CD14-positive monocyte (primary cell): ENCODE measurements at regions not wholly inside any gene's neighbourhood (a gene's known extent, or its start where the extent isn't known, plus 50 kb on each side); places are given as distances from the start of the nearest gene placed in this dataset.

Experiments
- DNase-seq, 3 donors: peaks; one replicate each; pipeline ENCODE4 v3.0.0-alpha.2; 2011 to 2022
- H2AFZ ChIP-seq: 2 replicates; pipeline ENCODE4 v1.6.0; 2012; ENCODE audit warnings: mild to moderate bottlenecking, low read depth, low read length, inconsistent platforms; ENCODE audit not compliant: insufficient read depth, poor library complexity, severe bottlenecking
- H3K27ac ChIP-seq, 2 donors: 1 replicate in 1 of 2; 2 replicates in 1 of 2; pipeline ENCODE4 v1.5.1; 2012 to 2013; ENCODE audit warnings: low read length in 2 of 2, control low read depth in 1 of 2, inconsistent platforms in 1 of 2, low read depth in 1 of 2, mild to moderate bottlenecking in 1 of 2
- H3K27me3 ChIP-seq, 2 donors: one replicate each; pipeline versions ENCODE4 v1.6.0 to v1.6.1; 2011 to 2013; ENCODE audit warnings: low read length in 2 of 2; ENCODE audit not compliant: control insufficient read depth in 2 of 2, insufficient read depth in 2 of 2
- H3K36me3 ChIP-seq, 2 donors: replicated peaks in 1 of 2; 1 replicate in 1 of 2; 2 replicates in 1 of 2; pipeline versions ENCODE4 v1.5.1 to v1.6.1; 2012 to 2013; ENCODE audit warnings: low read length in 2 of 2, control low read depth in 1 of 2, inconsistent platforms in 1 of 2, mild to moderate bottlenecking in 1 of 2; ENCODE audit not compliant: insufficient read depth in 2 of 2, control insufficient read depth in 1 of 2
- H3K4me1 ChIP-seq, 2 donors: 1 replicate in 1 of 2; 2 replicates in 1 of 2; pipeline versions ENCODE4 v1.5.1 to v1.6.1; 2012 to 2013; ENCODE audit warnings: low read length in 2 of 2, control low read depth in 1 of 2, inconsistent platforms in 1 of 2, mild to moderate bottlenecking in 1 of 2, moderate library complexity in 1 of 2; ENCODE audit not compliant: insufficient read depth in 2 of 2, control insufficient read depth in 1 of 2
- H3K4me2 ChIP-seq: replicated peaks from 2 replicates; pipeline ENCODE3; 2012; ENCODE audit warnings: low read length, moderate library complexity, mild to moderate bottlenecking; ENCODE audit not compliant: poor library complexity, severe bottlenecking; ENCODE audit errors: extremely low read depth
- H3K4me3 ChIP-seq, 3 experiments: fragments of 200-600 bp in 1 of 3; sonication (generic) in 1 of 3; replicated peaks in 1 of 3; 1 replicate in 2 of 3; 2 replicates in 1 of 3; pipeline ENCODE4 v1.5.1; 2011 to 2013; ENCODE audit warnings: low read length in 3 of 3, mild to moderate bottlenecking in 3 of 3, control low read depth in 2 of 3, low read depth in 2 of 3, inconsistent platforms in 1 of 3, moderate library complexity in 1 of 3
- H3K79me2 ChIP-seq: 2 replicates; pipeline ENCODE4 v1.6.0; 2012; ENCODE audit warnings: mild to moderate bottlenecking, control low read depth, inconsistent platforms, low read length, moderate library complexity; ENCODE audit not compliant: insufficient read depth
- H3K9ac ChIP-seq: 2 replicates; pipeline ENCODE4 v1.6.0; 2017; ENCODE audit warnings: low read length, mild to moderate bottlenecking; ENCODE audit not compliant: insufficient read depth, poor library complexity, severe bottlenecking
- H3K9me3 ChIP-seq, 2 donors: replicated peaks in 1 of 2; 1 replicate in 1 of 2; 2 replicates in 1 of 2; pipeline versions ENCODE4 v1.5.1 to v1.6.1; 2012 to 2013; ENCODE audit warnings: low read length in 2 of 2, control low read depth in 1 of 2; ENCODE audit not compliant: control insufficient read depth in 1 of 2, insufficient read depth in 1 of 2
- H4K20me1 ChIP-seq: 2 replicates; pipeline ENCODE4 v1.6.0; 2012; ENCODE audit warnings: mild to moderate bottlenecking, low read length, control low read depth, moderate library complexity; ENCODE audit not compliant: insufficient read depth
- H3K27ac Mint-ChIP-seq, 7 donors: one replicate each; pipeline ENCODE4 v1.8.0; 2020; ENCODE audit warnings: mild to moderate bottlenecking in 7 of 7, mixed read lengths in 7 of 7, moderate library complexity in 6 of 7, inconsistent platforms in 2 of 7
- H3K27me3 Mint-ChIP-seq, 3 donors: one replicate each; pipeline ENCODE4 v1.8.0; 2021 to 2022; ENCODE audit warnings: low read depth in 3 of 3, mild to moderate bottlenecking in 3 of 3, mixed read lengths in 3 of 3, moderate library complexity in 3 of 3, inconsistent platforms in 1 of 3
- H3K36me3 Mint-ChIP-seq, 2 donors: one replicate each; pipeline ENCODE4 v1.8.0; 2020; ENCODE audit warnings: mixed read lengths in 2 of 2, inconsistent platforms in 1 of 2, mild to moderate bottlenecking in 1 of 2
- H3K4me1 Mint-ChIP-seq: one replicate; pipeline ENCODE4 v1.8.0; 2020; ENCODE audit warnings: mild to moderate bottlenecking, mixed read lengths
- H3K4me3 Mint-ChIP-seq, 2 donors: one replicate each; pipeline ENCODE4 v1.8.0; 2020; ENCODE audit warnings: mild to moderate bottlenecking in 2 of 2, mixed read lengths in 2 of 2, moderate library complexity in 1 of 2
- H3K9me3 Mint-ChIP-seq, 7 donors: one replicate each; pipeline ENCODE4 v1.8.0; 2020 to 2022; ENCODE audit warnings: mixed read lengths in 7 of 7, mild to moderate bottlenecking in 6 of 7, moderate library complexity in 6 of 7, inconsistent platforms in 2 of 7
- CTCF ChIP-seq: fragments of 200-600 bp; IDR thresholded peaks from one replicate; pipeline ENCODE4 v1.8.0; 2022; ENCODE audit warnings: antibody characterized with exemption, mild to moderate bottlenecking
- WGBS: methylation state at CpG from one replicate; pipeline ENCODE4 v1.1.5; 2013; ENCODE audit warnings: missing lambda C conversion rate; ENCODE audit not compliant: insufficient coverage; 5-methylcytosine and 5-hydroxymethylcytosine counted together
- intact Hi-C, 2 donors: fragments of 100-400 bp; cut with micrococcal nuclease; formaldehyde crosslinking; loops; one replicate each; pipeline versions ENCODE4 v1.15.0 to v1.15.1; 2023

- 92% methylated on average over 3 of the region's 7 CpGs for WGBS
- peaks cover 25 to 43% of the 10 kb centered on the region in 2 donors for H3K27me3 ChIP-seq
Measured at GRCh38 chr11:10935015-10935559, 77.2 kb upstream of the ZBED5 start.

GRCh38 chr11:10934293-10934860, 76.5 kb upstream of the ZBED5 start:
- peak overlapping the region in 1 of 7 donors; percentile 68 for H3K27ac Mint-ChIP-seq
- H4K20me1 ChIP-seq, result no peaks in the 10 kb centered on the region
- H3K36me3 Mint-ChIP-seq, result peaks cover 0 to 4% of the 10 kb centered on the region in 2 donors
- peak overlapping the region; percentile 66 for H2AFZ ChIP-seq
- TF ChIP-seq CTCF, result no peak
- DNase-seq, result no peak
- peak overlapping the region; percentile 67 to 90 for H3K4me3 Mint-ChIP-seq
- H3K27me3 ChIP-seq, result peaks cover 27 to 50% of the 10 kb centered on the region in 2 donors
- peaks cover 18% of the 10 kb centered on the region for H3K4me1 Mint-ChIP-seq
- intact Hi-C loops, result loop anchor here (5.0 to 10.0 kb wide), 4 partner anchors 52 to 853 kb away; partner anchors contain the start of gene ZBED5 (in 1 of the 2)
- H3K79me2 ChIP-seq, result no peaks in the 10 kb centered on the region
- no peaks in the 10 kb centered on the region for H3K9me3 ChIP-seq
- WGBS, result 0% methylated on average over 2 of the region's 9 CpGs
- peaks cover 47 to 57% (median 51%) of the 10 kb centered on the region in 3 donors for H3K27me3 Mint-ChIP-seq
- H3K36me3 ChIP-seq, result no peaks in the 10 kb centered on the region
- no peak overlapping the region for H3K9ac ChIP-seq
- H3K9me3 Mint-ChIP-seq, result peaks cover 0 to 6% (median 2%) of the 10 kb centered on the region in 7 donors
- H3K4me1 ChIP-seq, result peaks cover 15 to 29% of the 10 kb centered on the region in 2 donors
- peak overlapping the region; percentile 70 for H3K4me2 ChIP-seq
- H3K4me3 ChIP-seq, result peak overlapping the region in 1 of 3 experiments; percentile 61
- H3K27ac ChIP-seq, result no peak overlapping the region

More at GRCh38 chr11:10935015-10935559, 77.2 kb upstream of the ZBED5 start:
- no peaks in the 10 kb centered on the region for H4K20me1 ChIP-seq
- H3K4me1 ChIP-seq, result peaks cover 15 to 29% of the 10 kb centered on the region in 2 donors
- Mint-ChIP-seq H3K4me1 (peaks cover 18% of the 10 kb centered on the region), H3K36me3 (peaks cover 0 to 2% of the 10 kb centered on the region in 2 donors), H3K27ac (no peak overlapping the region), H3K9me3 (peaks cover 0 to 6% (median 1%) of the 10 kb centered on the region in 7 donors), H3K27me3 (peaks cover 42 to 50% (median 44%) of the 10 kb centered on the region in 3 donors), H3K4me3 (peak overlapping the region in 1 of 2 donors; percentile 1)
- no peaks in the 10 kb centered on the region for H3K9me3 ChIP-seq
- no peak for DNase-seq
- no peak overlapping the region for H3K4me2 ChIP-seq
- no peak overlapping the region for H3K27ac ChIP-seq
- H3K79me2 ChIP-seq, result no peaks in the 10 kb centered on the region
- intact Hi-C loops, result loop anchor here (5.0 to 10.0 kb wide), 2 partner anchors 87 to 850 kb away; no protein-coding TSS in a partner anchor
- H3K36me3 ChIP-seq, result no peaks in the 10 kb centered on the region
- no peak for TF ChIP-seq CTCF
- H3K4me3 ChIP-seq, result no peak overlapping the region
- H2AFZ ChIP-seq, result no peak overlapping the region
- no peak overlapping the region for H3K9ac ChIP-seq
